GM19351 (cell line): ENCODE measurements at regions not wholly inside any gene's neighbourhood (a gene's known extent, or its start where the extent isn't known, plus 50 kb on each side); places are given as distances from the start of the nearest gene placed in this dataset.

Source experiments
- ATAC-seq: cut with Tn5 transposase; IDR thresholded peaks from one replicate; pipeline ENCODE4 v1.9.1; 2021; ENCODE audit warnings: mild to moderate bottlenecking, moderate library complexity; ENCODE audit not compliant: unreplicated experiment

GRCh38 chr6:28764761-28765282 is 159.0 kb downstream of the TRIM27 start:
- ATAC-seq: no peak

- no peak for ATAC-seq
Measured at GRCh38 chr6:28765978-28766351, 157.8 kb downstream of the TRIM27 start.

- ATAC-seq: no peak
Measured at GRCh38 chr6:28766426-28766825, 157.4 kb downstream of the TRIM27 start.

- no peak for ATAC-seq
Measured at GRCh38 chr6:28767133-28767532, 156.7 kb downstream of the TRIM27 start.

GRCh38 chr6:28767691-28768090 is 156.1 kb downstream of the TRIM27 start:
- no peak for ATAC-seq

GRCh38 chr6:28768187-28768913 is 155.4 kb downstream of the TRIM27 start:
- ATAC-seq: no peak

GRCh38 chr6:28769626-28770402 is 154.0 kb downstream of the TRIM27 start:
- no peak for ATAC-seq

- ATAC-seq: no peak
Measured at GRCh38 chr6:28770732-28771131, 153.1 kb downstream of the TRIM27 start.

GRCh38 chr6:28771401-28772267 is 152.2 kb downstream of the TRIM27 start:
- ATAC-seq: no peak

GRCh38 chr6:28772480-28773381 is 151.1 kb downstream of the TRIM27 start:
- ATAC-seq: no peak

GRCh38 chr6:28774292-28775051 is 149.3 kb downstream of the TRIM27 start:
- ATAC-seq: no peak

- ATAC-seq: no peak
Measured at GRCh38 chr6:28775052-28775376, 148.8 kb downstream of the TRIM27 start.

GRCh38 chr6:28775405-28776129 is 148.2 kb downstream of the TRIM27 start:
- no peak for ATAC-seq

- no peak for ATAC-seq
Measured at GRCh38 chr6:28776269-28777146, 147.3 kb downstream of the TRIM27 start.

GRCh38 chr6:28777147-28777461 is 146.7 kb downstream of the TRIM27 start:
- no peak for ATAC-seq

GRCh38 chr6:28782113-28782673 is 141.6 kb downstream of the TRIM27 start:
- ATAC-seq: no peak

GRCh38 chr6:28785962-28786679 is 137.7 kb downstream of the TRIM27 start:
- no peak for ATAC-seq
